ENCODE measurements at regions not wholly inside any gene's neighbourhood (a gene's known extent, or its start where the extent isn't known, plus 50 kb on each side); places are given as distances from the start of the nearest gene placed in this dataset.

- no peak for DNase-seq (ENCODE audit: low spot score)
These were observed 50.5 kb upstream of the HSPA12A start for GRCh38 chr10:116792817-116793216.

GRCh38 chr10:116796469-116796868, 52.8 kb upstream of the ENO4 start:
- no peak for DNase-seq (ENCODE audit: low spot score)

GRCh38 chr10:116796910-116797513, 52.3 kb upstream of the ENO4 start:
- DNase-seq (ENCODE audit: low spot score) = peak; percentile 79

- DNase-seq (ENCODE audit: low spot score) = no peak
These were observed 50.4 kb upstream of the ENO4 start for GRCh38 chr10:116798859-116799258.
